Lower lobe of right lung (tissue), 2 donors: ENCODE measurements at regions not wholly inside any gene's neighbourhood (a gene's known extent, or its start where the extent isn't known, plus 50 kb on each side); places are given as distances from the start of the nearest gene placed in this dataset.

Source experiments
- ATAC-seq, 2 donors: fragments of 200-7000 bp; cut with Tn5 transposase; one replicate each; pipeline ENCODE4 v1.9.1; 2020 to 2022; ENCODE audit warnings: mild to moderate bottlenecking in 2 of 2, moderate library complexity in 2 of 2
- DNase-seq: peaks from one replicate; pipeline ENCODE4 v3.0.0-alpha.2; 2020
- H3K27ac ChIP-seq: fragments of 200-600 bp; one replicate; pipeline ENCODE4 v1.8.0; 2022
- H3K27me3 ChIP-seq: fragments of 200-600 bp; one replicate; pipeline ENCODE4 v1.8.0; 2022; ENCODE audit warnings: low read depth
- H3K36me3 ChIP-seq: fragments of 200-600 bp; one replicate; pipeline ENCODE4 v1.8.0; 2022; ENCODE audit warnings: mild to moderate bottlenecking
- H3K4me1 ChIP-seq: fragments of 200-600 bp; one replicate; pipeline ENCODE4 v1.8.0; 2022
- H3K4me3 ChIP-seq: fragments of 200-600 bp; one replicate; pipeline ENCODE4 v1.8.0; 2022; ENCODE audit warnings: mild to moderate bottlenecking
- H3K9me3 ChIP-seq: fragments of 200-600 bp; one replicate; pipeline ENCODE4 v1.8.0; 2022
- intact Hi-C: fragments of 100-400 bp; cut with DNase I; formaldehyde crosslinking; loops from one replicate; pipeline ENCODE4 v1.11.0; 2022
- TF ChIP-seq, protein P1 (sequence below): fragments of 200-600 bp; IDR thresholded peaks from one replicate; pipeline ENCODE4 v1.8.0; 2022; ENCODE audit warnings: antibody characterized with exemption, mild to moderate bottlenecking
- donor health status: DM: no; HTN: yes; CAD: no; lungs with severe emphysema.

DNA sequence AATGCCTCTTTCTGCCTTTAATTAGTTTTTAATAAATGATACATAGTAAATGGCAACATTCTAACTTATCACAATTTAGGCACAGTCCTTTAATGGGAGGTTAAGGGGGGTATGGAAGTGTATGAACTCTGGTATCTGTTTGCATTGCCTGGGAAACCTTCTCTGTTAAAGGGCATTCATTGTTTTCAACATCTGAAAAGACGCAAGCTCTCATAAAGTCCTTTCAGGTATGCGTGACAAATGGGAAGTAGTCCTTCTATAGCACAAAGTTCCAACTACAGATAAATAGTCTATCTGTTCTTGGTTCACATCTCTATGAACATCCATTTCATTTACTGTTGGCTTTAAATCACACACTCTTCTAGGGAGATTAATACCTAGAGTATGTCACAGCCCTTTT is 298.0 kb upstream of the PMFBP1 start:
- intact Hi-C loops: no loop called here
- no peaks in the 10 kb centered on the region for H3K4me1 ChIP-seq
- no peak overlapping the region for H3K4me3 ChIP-seq
- no peak overlapping the region for H3K27ac ChIP-seq
- H3K36me3 ChIP-seq: no peaks in the 10 kb centered on the region
- no peak for DNase-seq
- no peak for ATAC-seq
- H3K9me3 ChIP-seq: no peaks in the 10 kb centered on the region
- TF ChIP-seq, protein P1, sequence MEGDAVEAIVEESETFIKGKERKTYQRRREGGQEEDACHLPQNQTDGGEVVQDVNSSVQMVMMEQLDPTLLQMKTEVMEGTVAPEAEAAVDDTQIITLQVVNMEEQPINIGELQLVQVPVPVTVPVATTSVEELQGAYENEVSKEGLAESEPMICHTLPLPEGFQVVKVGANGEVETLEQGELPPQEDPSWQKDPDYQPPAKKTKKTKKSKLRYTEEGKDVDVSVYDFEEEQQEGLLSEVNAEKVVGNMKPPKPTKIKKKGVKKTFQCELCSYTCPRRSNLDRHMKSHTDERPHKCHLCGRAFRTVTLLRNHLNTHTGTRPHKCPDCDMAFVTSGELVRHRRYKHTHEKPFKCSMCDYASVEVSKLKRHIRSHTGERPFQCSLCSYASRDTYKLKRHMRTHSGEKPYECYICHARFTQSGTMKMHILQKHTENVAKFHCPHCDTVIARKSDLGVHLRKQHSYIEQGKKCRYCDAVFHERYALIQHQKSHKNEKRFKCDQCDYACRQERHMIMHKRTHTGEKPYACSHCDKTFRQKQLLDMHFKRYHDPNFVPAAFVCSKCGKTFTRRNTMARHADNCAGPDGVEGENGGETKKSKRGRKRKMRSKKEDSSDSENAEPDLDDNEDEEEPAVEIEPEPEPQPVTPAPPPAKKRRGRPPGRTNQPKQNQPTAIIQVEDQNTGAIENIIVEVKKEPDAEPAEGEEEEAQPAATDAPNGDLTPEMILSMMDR: no peak
- no peaks in the 10 kb centered on the region for H3K27me3 ChIP-seq

DNA sequence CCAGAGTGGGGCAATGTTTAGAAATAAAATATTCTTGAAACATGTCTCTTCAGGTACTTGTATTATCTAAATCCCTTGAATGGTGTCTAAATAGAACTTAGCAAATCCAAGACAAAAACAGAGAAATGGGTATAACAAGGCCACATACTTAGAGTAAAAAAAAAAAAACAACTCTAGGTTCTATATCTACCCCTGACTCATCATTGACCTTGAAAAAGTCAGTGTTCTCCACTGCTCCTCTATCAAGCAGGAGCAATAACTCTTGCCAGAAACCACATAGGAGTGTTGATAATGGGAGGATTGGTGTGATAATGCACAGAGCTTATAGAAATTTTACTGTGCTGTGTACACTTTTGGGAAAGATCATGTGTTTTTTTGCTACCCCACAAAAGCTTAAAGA is 296.6 kb upstream of the PMFBP1 start:
- no peaks in the 10 kb centered on the region for H3K27me3 ChIP-seq
- no peak for ATAC-seq
- H3K4me1 ChIP-seq: no peaks in the 10 kb centered on the region
- TF ChIP-seq, protein P1: no peak
- intact Hi-C loops: no loop called here
- no peak for DNase-seq
- no peak overlapping the region for H3K27ac ChIP-seq
- H3K9me3 ChIP-seq: no peaks in the 10 kb centered on the region
- no peaks in the 10 kb centered on the region for H3K36me3 ChIP-seq
- H3K4me3 ChIP-seq: no peak overlapping the region

DNA sequence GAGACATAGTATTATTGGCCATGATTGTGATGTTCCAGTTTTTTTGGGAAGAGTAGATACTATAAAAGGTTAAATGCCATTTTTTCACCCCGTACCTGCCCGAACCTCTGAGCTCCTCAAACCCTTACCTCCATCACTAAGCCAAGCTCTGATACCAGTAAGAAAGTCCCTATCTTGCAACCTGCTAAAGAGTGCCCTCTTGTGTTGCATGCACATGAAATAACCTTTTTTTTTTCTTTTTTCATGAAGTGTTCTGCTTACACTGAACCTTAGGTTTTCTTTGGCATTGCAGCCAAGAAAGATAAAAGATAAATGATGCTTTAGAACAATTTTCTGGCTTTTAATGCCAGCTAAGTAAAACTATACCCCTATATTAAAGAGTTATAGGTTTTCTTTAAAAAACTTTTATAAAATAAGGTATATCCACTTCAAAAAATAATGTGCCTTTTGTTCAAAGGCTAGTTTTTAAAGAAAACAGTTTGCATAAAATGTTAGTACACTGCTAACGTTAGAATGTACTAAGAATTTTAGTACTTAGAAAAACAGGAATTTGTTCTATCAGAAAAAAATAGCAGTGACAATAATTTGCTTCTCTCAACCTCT is 295.3 kb upstream of the PMFBP1 start:
- ATAC-seq: peak in 1 of 2 donors; percentile 64
- H3K4me1 ChIP-seq: no peaks in the 10 kb centered on the region
- H3K27ac ChIP-seq: no peak overlapping the region
- TF ChIP-seq, protein P1: peak; percentile 49
- DNase-seq: no peak
- intact Hi-C loops: no loop called here
- H3K9me3 ChIP-seq: no peaks in the 10 kb centered on the region
- no peaks in the 10 kb centered on the region for H3K36me3 ChIP-seq
- H3K4me3 ChIP-seq: no peak overlapping the region
- H3K27me3 ChIP-seq: no peaks in the 10 kb centered on the region

DNA sequence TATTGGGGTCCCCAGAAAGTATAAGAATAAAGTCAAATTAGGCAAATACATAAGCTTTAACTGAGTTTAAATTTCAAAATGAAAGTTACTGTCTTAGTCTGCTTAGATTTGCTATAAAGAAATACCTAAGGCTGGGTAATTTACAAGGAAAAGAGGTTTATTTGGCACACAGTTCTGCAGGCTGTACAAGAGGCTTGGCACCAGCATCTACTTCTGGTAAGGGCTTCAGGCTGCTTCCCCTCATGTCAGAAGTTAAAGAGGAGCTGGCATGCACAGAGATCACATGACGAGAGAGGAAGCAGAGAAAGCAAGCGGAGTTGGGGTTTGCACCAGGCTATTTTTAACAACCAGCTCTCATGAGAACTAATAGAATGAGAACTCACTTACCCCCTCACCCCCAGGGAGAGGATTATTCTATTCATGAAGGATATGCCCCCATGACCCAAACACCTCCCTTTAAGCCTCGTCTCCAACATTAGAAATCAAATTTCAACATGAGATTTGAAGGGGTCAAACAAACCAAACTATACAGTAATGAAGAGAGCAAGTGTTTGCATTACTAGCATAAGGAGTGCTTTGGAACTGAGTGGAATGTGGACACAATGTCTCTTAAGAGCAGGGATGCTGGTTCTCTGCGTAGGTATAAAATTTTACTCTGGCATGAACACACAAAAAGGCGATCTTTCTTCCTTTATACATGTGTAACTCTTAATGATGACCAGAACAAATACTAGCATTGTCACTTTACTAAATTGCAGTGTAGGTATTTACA is 292.8 kb upstream of the PMFBP1 start:
- DNase-seq (no peak), ATAC-seq (peak; percentile 68 to 83)
- H3K36me3 ChIP-seq: no peaks in the 10 kb centered on the region
- H3K9me3 ChIP-seq: no peaks in the 10 kb centered on the region
- intact Hi-C loops: no loop called here
- no peak overlapping the region for H3K27ac ChIP-seq
- no peaks in the 10 kb centered on the region for H3K27me3 ChIP-seq
- H3K4me1 ChIP-seq: no peaks in the 10 kb centered on the region
- TF ChIP-seq, protein P1: no peak
- H3K4me3 ChIP-seq: no peak overlapping the region

DNA sequence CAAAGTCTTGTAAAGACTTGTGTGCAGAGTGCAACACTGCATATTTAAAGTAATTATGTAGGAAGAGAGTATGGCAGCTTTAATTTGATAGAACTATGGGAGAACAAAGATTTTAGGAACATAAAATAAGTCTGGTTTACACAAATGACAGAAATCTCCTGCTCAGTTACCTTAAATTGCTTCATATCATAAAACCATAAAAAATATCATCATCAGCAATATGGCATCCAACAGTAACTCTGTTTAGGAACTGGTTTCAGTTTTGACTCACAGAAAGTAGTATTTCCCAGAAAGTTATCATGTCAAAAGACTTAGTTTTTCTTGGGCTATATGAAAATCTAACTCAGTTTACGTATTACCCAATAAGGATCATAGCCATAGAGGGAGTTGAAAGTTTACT is 292.1 kb upstream of the PMFBP1 start:
- TF ChIP-seq, protein P1: no peak
- intact Hi-C loops: no loop called here
- DNase-seq: no peak
- Histone ChIP-seq H3K9me3 (no peaks in the 10 kb centered on the region), H3K4me1 (no peaks in the 10 kb centered on the region), H3K27me3 (no peaks in the 10 kb centered on the region), H3K36me3 (no peaks in the 10 kb centered on the region), H3K27ac (no peak overlapping the region), H3K4me3 (no peak overlapping the region)
- no peak for ATAC-seq
